Caco-2 (cell line): ENCODE measurements at regions not wholly inside any gene's neighbourhood (a gene's known extent, or its start where the extent isn't known, plus 50 kb on each side); places are given as distances from the start of the nearest gene placed in this dataset.

Source experiments
- BruUV-seq: library from RNA; stranded (reverse); fragments of 400-500 nt; replicated peaks from 2 replicates; lab custom pipeline; 2021; lab: Mats Ljungman, UMichigan
- CTCF ChIA-PET: fragments of 300-600 bp; sonication (Branson Sonifier 250); formaldehyde crosslinking; loops from one replicate; lab custom pipeline; 2022; ENCODE audit warnings: antibody characterized with exemption; lab: Charles Lee
- POLR2A ChIA-PET: fragments of 300-600 bp; sonication (Branson Sonifier 250); formaldehyde crosslinking; loops from one replicate; lab custom pipeline; 2022; ENCODE audit warnings: antibody characterized with exemption; lab: Charles Lee
- DNase-seq, 2 experiments: peaks; one replicate each; pipeline versions ENCODE4 v3.0.0 to v3.0.0-alpha.2; 2020 to 2022
- H3K27me3 ChIP-seq: replicated peaks from 2 replicates; pipeline ENCODE4 v1.6.0; 2011; ENCODE audit warnings: low read length; ENCODE audit not compliant: control insufficient read depth, insufficient read depth
- H3K36me3 ChIP-seq: 2 replicates; pipeline ENCODE4 v1.5.1; 2011; ENCODE audit warnings: low read length; ENCODE audit not compliant: control insufficient read depth, insufficient read depth
- H3K4me1 ChIP-seq: fragments of 250-450 bp; sonication (Bioruptor Pico); 2 replicates; pipeline ENCODE4 v1.5.1; 2020; ENCODE audit warnings: mild to moderate bottlenecking
- H3K4me3 ChIP-seq: 2 replicates; pipeline ENCODE4 v1.5.1; 2011; ENCODE audit warnings: low read depth, mild to moderate bottlenecking, control low read depth, low read length
- H3K9me3 ChIP-seq: fragments of 250-450 bp; sonication (Bioruptor Pico); 2 replicates; pipeline ENCODE4 v1.5.1; 2020; ENCODE audit warnings: mild to moderate bottlenecking, moderate library complexity
- H3K27ac Mint-ChIP-seq: one replicate; pipeline ENCODE4 v1.8.0; 2022; ENCODE audit warnings: mixed read lengths; ENCODE audit not compliant: unreplicated experiment
- H3K27me3 Mint-ChIP-seq: one replicate; pipeline ENCODE4 v1.8.0; 2022; ENCODE audit warnings: mixed read lengths; ENCODE audit not compliant: insufficient read depth, unreplicated experiment
- H3K36me3 Mint-ChIP-seq: one replicate; pipeline ENCODE4 v1.8.0; 2022; ENCODE audit warnings: mild to moderate bottlenecking, mixed read lengths; ENCODE audit not compliant: insufficient read depth, unreplicated experiment
- H3K4me1 Mint-ChIP-seq: one replicate; pipeline ENCODE4 v1.8.0; 2022; ENCODE audit warnings: low read depth, mixed read lengths; ENCODE audit not compliant: unreplicated experiment
- H3K4me3 Mint-ChIP-seq: one replicate; pipeline ENCODE4 v1.8.0; 2022; ENCODE audit warnings: mild to moderate bottlenecking, moderate library complexity, mixed read lengths; ENCODE audit not compliant: unreplicated experiment
- H3K9me3 Mint-ChIP-seq: one replicate; pipeline ENCODE4 v1.8.0; 2022; ENCODE audit warnings: mixed read lengths; ENCODE audit not compliant: unreplicated experiment
- CTCF ChIP-seq, 2 experiments: fragments of 200-600 bp in 1 of 2; IDR thresholded peaks; 1 replicate in 1 of 2; 2 replicates in 1 of 2; pipeline versions ENCODE4 v1.5.1 to v1.8.0; 2011 to 2022; ENCODE audit warnings: antibody characterized with exemption in 1 of 2, control low read depth in 1 of 2, inconsistent platforms in 1 of 2, low read depth in 1 of 2, low read length in 1 of 2, mild to moderate bottlenecking in 1 of 2, moderate library complexity in 1 of 2; ENCODE audit not compliant: insufficient read depth in 1 of 2, severe bottlenecking in 1 of 2, unreplicated experiment in 1 of 2
- intact Hi-C: fragments of 100-400 bp; cut with micrococcal nuclease; formaldehyde crosslinking; loops from one replicate; pipeline ENCODE4 v1.10.0; 2022; ENCODE audit not compliant: unreplicated experiment

GRCh38 chr10:129310881-129311280 lies 156.2 kb upstream of the MGMT start:
- BruUV-seq, result no TSS peak
- H3K9me3 ChIP-seq, result no peaks in the 10 kb centered on the region
- no peaks in the 10 kb centered on the region for H3K4me1 ChIP-seq
- CTCF ChIA-PET, result no interaction called here
- TF ChIP-seq CTCF (IDR thresholded peaks at IDR 0.05; ENCODE audit: insufficient read depth in 1 of 2, low read depth in 1 of 2, low read length in 1 of 2, severe bottlenecking in 1 of 2, unreplicated experiment in 1 of 2), result no peak
- POLR2A ChIA-PET, result no interaction called here
- no peak overlapping the region for H3K4me3 Mint-ChIP-seq
- DNase-seq, result no peak
- intact Hi-C loops, result no loop called here
- no peak overlapping the region for H3K27ac Mint-ChIP-seq
- H3K36me3 Mint-ChIP-seq, result no peaks in the 10 kb centered on the region
- H3K27me3 ChIP-seq, result no peaks in the 10 kb centered on the region
- H3K4me1 Mint-ChIP-seq, result no peaks in the 10 kb centered on the region
- H3K4me3 ChIP-seq, result no peak overlapping the region
- no peaks in the 10 kb centered on the region for H3K36me3 ChIP-seq
- peaks cover 12% of the 10 kb centered on the region for H3K9me3 Mint-ChIP-seq
- peaks cover 25% of the 10 kb centered on the region for H3K27me3 Mint-ChIP-seq

GRCh38 chr10:129319934-129320333 lies 147.1 kb upstream of the MGMT start:
- peaks cover 12% of the 10 kb centered on the region for H3K27me3 Mint-ChIP-seq
- DNase-seq, result no peak
- peaks cover 6% of the 10 kb centered on the region for H3K9me3 Mint-ChIP-seq
- Histone ChIP-seq H3K4me3 (no peak overlapping the region), H3K36me3 (no peaks in the 10 kb centered on the region), H3K27me3 (no peaks in the 10 kb centered on the region), H3K9me3 (no peaks in the 10 kb centered on the region; the same call in 1 of the 2 replicates), H3K4me1 (no peaks in the 10 kb centered on the region)
- H3K4me1 Mint-ChIP-seq, result no peaks in the 10 kb centered on the region
- TF ChIP-seq CTCF (IDR thresholded peaks at IDR 0.05; ENCODE audit: insufficient read depth in 1 of 2, low read depth in 1 of 2, low read length in 1 of 2, severe bottlenecking in 1 of 2, unreplicated experiment in 1 of 2), result no peak
- H3K27ac Mint-ChIP-seq, result no peak overlapping the region
- BruUV-seq, result no TSS peak
- POLR2A ChIA-PET, result no interaction called here
- no peaks in the 10 kb centered on the region for H3K36me3 Mint-ChIP-seq
- intact Hi-C loops, result no loop called here
- no peak overlapping the region for H3K4me3 Mint-ChIP-seq
- CTCF ChIA-PET, result no interaction called here

GRCh38 chr10:129320340-129320739 lies 146.7 kb upstream of the MGMT start:
- no TSS peak for BruUV-seq
- no peaks in the 10 kb centered on the region; the same call in 1 of the 2 replicates for H3K9me3 ChIP-seq
- Mint-ChIP-seq H3K36me3 (no peaks in the 10 kb centered on the region), H3K4me3 (no peak overlapping the region), H3K4me1 (no peaks in the 10 kb centered on the region), H3K27me3 (peaks cover 9% of the 10 kb centered on the region), H3K9me3 (peaks cover 2% of the 10 kb centered on the region), H3K27ac (no peak overlapping the region)
- H3K4me3 ChIP-seq, result no peak overlapping the region
- ChIA-PET CTCF (no interaction called here), POLR2A (no interaction called here)
- TF ChIP-seq CTCF (IDR thresholded peaks at IDR 0.05; ENCODE audit: insufficient read depth in 1 of 2, low read depth in 1 of 2, low read length in 1 of 2, severe bottlenecking in 1 of 2, unreplicated experiment in 1 of 2), result no peak
- no peak for DNase-seq
- no peaks in the 10 kb centered on the region for H3K27me3 ChIP-seq
- no peaks in the 10 kb centered on the region for H3K4me1 ChIP-seq
- no peaks in the 10 kb centered on the region for H3K36me3 ChIP-seq
- intact Hi-C loops, result no loop called here
